Renal cortical epithelial cell (primary cell): ENCODE measurements at regions not wholly inside any gene's neighbourhood (a gene's known extent, or its start where the extent isn't known, plus 50 kb on each side); places are given as distances from the start of the nearest gene placed in this dataset.

Experiments used
- DNase-seq: peaks from one replicate; pipeline ENCODE4 v3.0.0-alpha.2; 2011; ENCODE audit warnings: low read depth

GRCh38 chr9:88077071-88077617, 61.1 kb downstream of the SPATA31C2 start:
- DNase-seq, result no peak

GRCh38 chr9:88076286-88077070, 61.8 kb downstream of the SPATA31C2 start:
- DNase-seq, result peak; percentile 95

- peak; percentile 64 for DNase-seq
Observed at GRCh38 chr9:88075966-88076285, 62.3 kb downstream of the SPATA31C2 start.

- no peak for DNase-seq
Observed at GRCh38 chr9:88075506-88075905, 62.8 kb downstream of the SPATA31C2 start.

GRCh38 chr9:88074931-88075330, 63.3 kb downstream of the SPATA31C2 start:
- no peak for DNase-seq

- peak; percentile 23 for DNase-seq
Observed at GRCh38 chr9:88072831-88073375, 65.4 kb downstream of the SPATA31C2 start.

- DNase-seq, result no peak
Observed at GRCh38 chr9:88071331-88071730, 66.9 kb downstream of the SPATA31C2 start.

- peak; percentile 82 for DNase-seq
Observed at GRCh38 chr9:88065619-88066018, 72.7 kb downstream of the SPATA31C2 start.

- DNase-seq, result no peak
Observed at GRCh38 chr9:88064554-88064953, 73.7 kb downstream of the SPATA31C2 start.

- no peak for DNase-seq
Observed at GRCh38 chr9:88060746-88061145, 77.5 kb downstream of the SPATA31C2 start.

- DNase-seq, result no peak
Observed at GRCh38 chr9:88059469-88059868, 78.8 kb downstream of the SPATA31C2 start.

GRCh38 chr9:88056876-88057275, 81.4 kb downstream of the SPATA31C2 start:
- DNase-seq, result peak; percentile 84

GRCh38 chr9:88053856-88054501, 79.6 kb upstream of the CDK20 start:
- no peak for DNase-seq

GRCh38 chr9:88052321-88052965, 78.1 kb upstream of the CDK20 start:
- DNase-seq, result no peak

GRCh38 chr9:88051138-88051537, 76.8 kb upstream of the CDK20 start:
- DNase-seq, result no peak

- no peak for DNase-seq
Observed at GRCh38 chr9:88049677-88050307, 75.5 kb upstream of the CDK20 start.

GRCh38 chr9:88046542-88046941, 72.2 kb upstream of the CDK20 start:
- DNase-seq, result no peak

- no peak for DNase-seq
Observed at GRCh38 chr9:88045686-88046085, 71.4 kb upstream of the CDK20 start.

- DNase-seq, result no peak
Observed at GRCh38 chr9:88044200-88044599, 69.9 kb upstream of the CDK20 start.

GRCh38 chr9:88043647-88044046, 69.3 kb upstream of the CDK20 start:
- DNase-seq, result no peak

GRCh38 chr9:88041447-88041846, 67.1 kb upstream of the CDK20 start:
- no peak for DNase-seq

- DNase-seq, result no peak
Observed at GRCh38 chr9:88037285-88037845, 63.0 kb upstream of the CDK20 start.
